ENCODE measurements at regions not wholly inside any gene's neighbourhood (a gene's known extent, or its start where the extent isn't known, plus 50 kb on each side); places are given as distances from the start of the nearest gene placed in this dataset.
A peak's percentile ranks its signal among the peaks of the same experiment; 100 is the strongest.

GRCh38 chr2:180124273-180125139 lies 117.4 kb upstream of the CWC22 start:
- DNase-seq: peak; percentile 41 to 63

DNA sequence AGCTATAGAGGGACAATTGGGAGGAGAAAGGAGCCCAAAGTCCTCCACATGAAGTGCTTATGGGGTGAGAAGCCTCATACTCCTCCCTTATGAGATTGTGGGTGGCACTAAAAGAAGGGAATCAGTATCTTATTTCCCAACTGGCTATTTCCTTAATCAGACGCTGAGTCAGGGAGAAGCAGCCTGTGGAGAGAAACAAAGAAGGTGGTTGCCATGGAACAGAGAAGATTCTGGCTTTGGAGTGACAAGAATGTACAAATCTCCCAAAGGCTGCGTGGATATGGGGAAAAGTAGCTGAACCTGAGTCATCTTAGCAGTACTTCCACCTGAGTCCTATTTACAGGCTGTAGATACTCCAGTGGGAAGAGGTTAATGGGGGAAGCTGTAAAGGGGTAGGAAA lies 115.8 kb upstream of the CWC22 start:
- DNase-seq: no peak

DNA sequence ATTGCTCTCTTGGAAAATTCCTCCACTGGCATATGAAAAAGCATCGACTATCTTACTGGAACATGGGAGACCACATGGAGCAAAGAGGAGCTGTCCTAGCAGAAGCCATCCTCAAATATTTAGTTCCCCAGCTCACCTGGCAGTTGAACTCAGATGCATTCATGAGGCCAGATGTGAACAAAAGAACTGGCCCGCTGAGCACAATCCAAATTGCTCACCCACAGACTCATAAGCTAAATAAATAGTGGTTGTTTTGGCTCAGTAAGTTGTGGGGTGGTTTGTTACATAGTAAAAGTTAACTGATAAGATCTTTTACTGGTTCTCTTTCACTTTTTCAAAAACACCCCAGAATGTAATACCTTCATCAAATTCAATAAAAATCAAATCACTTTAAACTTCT lies 108.6 kb upstream of the CWC22 start:
- DNase-seq: no peak

DNA sequence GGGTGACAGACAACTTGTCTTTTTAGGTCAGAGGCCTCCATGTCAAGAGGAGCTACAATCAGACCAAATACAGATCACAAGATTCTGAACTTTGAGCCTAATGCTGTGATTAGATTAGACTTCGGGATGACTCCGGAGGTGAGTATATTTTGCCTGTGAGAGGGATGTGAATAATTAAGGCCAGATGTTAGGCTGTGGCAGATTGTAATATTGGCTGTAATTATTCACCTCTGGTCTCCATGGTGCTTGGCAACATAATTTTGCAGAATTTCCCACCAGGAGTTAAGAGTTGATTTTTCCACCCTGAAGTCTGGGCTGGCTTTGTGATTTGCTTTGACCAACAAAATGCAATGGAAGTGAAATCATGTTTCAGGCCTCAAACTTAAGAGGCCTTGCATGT lies 108.2 kb upstream of the CWC22 start:
- no peak for DNase-seq

DNA sequence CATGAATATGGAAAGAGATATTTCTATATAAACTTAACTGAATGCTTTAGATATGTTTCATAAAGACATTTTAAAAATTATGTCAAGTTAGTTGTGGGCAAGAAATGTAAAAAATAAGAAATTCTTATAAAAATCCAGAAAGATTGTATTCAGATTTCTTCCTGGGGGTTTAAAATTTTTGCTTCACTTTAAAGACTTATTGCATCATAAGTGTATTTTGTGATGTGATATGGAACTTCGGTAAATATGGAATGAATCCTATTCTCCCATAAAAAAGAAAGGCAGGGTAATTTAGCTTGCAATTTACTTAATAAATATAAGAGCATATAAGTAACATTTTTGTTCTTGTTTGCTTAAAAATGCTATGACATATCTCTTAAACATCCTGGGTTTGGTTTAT lies 104.8 kb upstream of the CWC22 start:
- no peak for DNase-seq

- no peak for DNase-seq
These were observed 103.4 kb upstream of the CWC22 start for GRCh38 chr2:180110469-180110868.

DNA sequence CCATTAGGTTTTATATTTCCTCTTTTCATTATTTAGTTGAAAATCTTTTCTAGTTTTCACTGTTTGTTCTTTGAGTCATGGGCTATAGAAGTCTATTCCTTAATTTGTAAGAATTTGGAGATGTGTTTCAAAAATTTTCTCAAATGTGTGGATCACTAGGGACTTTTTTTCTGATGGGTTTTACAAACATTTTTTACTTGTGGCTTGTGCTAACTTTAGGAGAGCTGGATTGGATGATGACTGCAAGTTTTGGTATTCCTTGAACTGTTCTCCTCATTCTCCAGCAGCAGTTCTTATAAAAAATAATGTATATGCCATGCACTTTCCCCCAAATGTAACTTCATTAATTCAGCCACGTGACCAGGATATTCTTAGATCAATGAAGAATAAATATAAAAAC lies 94.7 kb upstream of the CWC22 start:
- DNase-seq: no peak

GRCh38 chr2:180099308-180099707 lies 92.2 kb upstream of the CWC22 start:
- no peak for DNase-seq

DNA sequence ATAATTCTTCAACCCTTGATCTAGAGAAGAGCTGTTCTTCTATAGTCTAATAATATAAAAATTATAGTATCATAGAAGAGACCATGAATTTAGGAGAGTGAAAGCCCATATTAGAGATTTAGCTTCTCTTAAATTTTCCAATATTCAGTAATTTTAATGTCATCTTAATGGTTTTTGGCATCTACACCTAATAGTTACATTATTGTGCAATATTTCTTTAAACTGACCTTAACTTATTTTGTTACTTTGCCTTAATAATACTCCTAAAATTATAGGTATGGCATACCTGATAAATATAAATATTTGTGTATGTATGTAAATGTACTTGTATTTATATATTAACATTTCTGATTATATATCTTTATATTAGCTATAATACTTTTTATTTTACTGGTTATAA lies 78.0 kb upstream of the CWC22 start:
- DNase-seq: no peak

DNA sequence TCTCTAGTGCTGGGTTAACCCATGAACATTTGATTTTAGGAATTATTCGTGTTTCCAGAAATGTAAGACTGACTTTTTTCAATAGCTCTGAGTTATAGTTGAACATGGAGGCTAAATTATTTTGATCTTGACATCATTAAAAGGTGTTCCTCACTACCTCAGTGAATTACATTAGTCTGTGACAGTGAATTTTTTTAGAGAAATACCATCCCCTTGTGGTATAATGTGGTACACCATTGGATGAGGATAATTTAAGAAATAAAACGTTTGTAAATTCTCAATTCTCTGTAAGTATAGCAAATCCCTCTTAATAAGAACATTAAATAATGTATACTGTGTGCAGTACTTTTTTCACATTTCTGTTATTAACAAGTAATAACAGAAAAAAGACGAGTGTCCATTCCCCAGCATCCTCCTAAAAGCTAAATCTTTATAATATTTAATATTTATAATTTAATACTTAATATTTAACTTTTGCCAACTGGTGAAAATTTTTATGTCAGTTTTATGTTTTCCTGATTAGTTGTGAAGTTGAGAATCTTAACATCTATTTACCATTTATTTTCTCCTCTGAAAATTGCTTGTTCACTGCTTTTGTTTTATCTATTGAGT lies 70.3 kb upstream of the CWC22 start:
- peak; percentile 17 to 20 for DNase-seq

DNA sequence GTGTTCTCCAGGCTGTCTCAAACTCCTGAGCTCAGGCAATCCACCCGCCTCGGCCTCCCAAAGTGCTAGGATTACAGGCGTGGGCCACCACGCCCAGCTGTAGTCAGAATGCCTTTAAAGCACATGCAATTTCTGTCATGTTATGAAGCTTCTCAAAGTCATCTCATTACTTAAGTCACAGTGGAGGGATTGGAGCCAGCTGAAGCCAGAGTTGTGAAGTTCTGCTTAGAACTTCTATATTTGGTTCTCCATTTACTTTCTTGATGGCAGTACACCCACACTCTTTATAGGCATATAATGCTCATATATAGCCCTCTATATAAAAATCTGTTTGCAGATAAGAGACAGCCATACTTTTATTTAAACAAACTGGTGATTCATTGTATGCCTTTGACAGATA lies 68.8 kb upstream of the CWC22 start:
- no peak for DNase-seq

GRCh38 chr2:180071797-180072196 lies 64.7 kb upstream of the CWC22 start:
- no peak for DNase-seq

DNA sequence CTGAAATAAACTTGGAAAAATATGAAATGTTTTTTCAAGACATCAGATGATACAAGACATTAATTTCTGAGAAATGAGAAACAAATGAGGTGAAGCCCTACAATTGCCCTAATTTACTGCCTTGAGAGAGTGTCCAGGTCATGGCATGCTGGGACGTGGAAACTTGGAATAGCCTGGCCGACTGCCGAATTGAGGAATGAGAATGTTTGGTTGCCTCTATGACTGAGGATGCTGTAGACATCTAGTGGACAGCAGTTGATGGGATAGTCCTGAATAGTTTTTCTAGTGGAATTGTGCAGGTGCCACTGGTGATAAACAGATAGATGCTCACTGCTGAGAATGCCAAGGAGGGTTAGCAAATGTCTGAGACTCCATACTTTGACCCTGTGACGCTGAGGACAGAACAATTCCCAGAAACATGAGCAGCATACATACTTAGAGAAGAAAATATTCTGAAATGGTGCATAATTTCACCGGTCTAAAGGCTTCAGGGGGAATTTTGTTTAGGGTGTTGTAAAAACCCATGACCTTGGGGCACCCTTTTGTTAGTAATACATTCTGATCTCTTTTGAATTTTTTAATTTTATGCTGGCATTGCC lies 56.5 kb upstream of the CWC22 start:
- DNase-seq: no peak

DNA sequence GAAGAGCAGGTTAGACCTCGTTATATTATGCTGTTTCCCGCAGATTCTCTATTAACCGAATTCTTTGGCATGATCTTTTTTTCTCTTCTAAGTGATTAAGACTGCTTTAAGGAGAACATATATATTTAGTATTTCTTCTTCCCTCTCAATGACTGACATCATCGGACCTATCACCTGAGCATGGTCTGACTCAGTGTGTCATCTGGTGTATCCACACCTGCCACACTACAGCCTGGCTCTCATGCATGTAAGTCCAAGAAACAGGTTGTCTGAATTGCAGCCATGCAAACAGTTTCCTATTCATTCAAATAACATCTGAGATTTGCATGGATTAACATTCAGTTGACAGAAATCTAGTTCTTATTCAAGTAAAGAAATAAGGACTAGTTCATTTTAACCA lies 55.1 kb upstream of the CWC22 start:
- no peak for DNase-seq

GRCh38 chr2:180061546-180061945 lies 54.4 kb upstream of the CWC22 start:
- DNase-seq: no peak

DNA sequence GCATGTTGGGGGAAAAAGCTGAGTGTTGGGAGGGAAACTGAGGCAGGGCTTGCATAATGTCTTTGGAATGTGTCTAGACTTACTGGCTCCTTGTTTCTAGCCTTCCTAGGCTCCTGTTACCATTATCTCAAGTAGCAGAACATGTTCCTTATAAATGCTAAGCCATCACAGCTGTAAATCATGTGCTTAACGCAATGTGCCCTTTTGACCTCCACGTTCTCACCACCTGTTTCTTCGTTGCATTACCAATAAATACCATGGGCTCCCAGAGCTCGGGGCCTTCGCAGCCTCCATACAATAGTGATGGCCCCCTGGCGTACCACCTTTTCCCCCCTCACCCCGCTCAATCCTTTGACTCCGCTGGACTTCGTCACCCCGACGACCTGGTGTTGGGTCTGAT lies 54.0 kb upstream of the CWC22 start:
- DNase-seq: no peak

GRCh38 chr2:180058993-180059392 lies 51.9 kb upstream of the CWC22 start:
- no peak for DNase-seq

- no peak for DNase-seq
These were observed 50.8 kb upstream of the CWC22 start for GRCh38 chr2:180057706-180058412.
